Epithelial cell of esophagus (primary cell): ENCODE measurements at regions not wholly inside any gene's neighbourhood (a gene's known extent, or its start where the extent isn't known, plus 50 kb on each side); places are given as distances from the start of the nearest gene placed in this dataset.

Experiments
- DNase-seq: peaks from one replicate; pipeline ENCODE4 v3.0.0; 2010; ENCODE audit warnings: low read depth
- H3K4me3 ChIP-seq: 2 replicates; pipeline ENCODE4 v1.5.1; 2011; ENCODE audit warnings: mild to moderate bottlenecking, low read length, control low read depth
- TF ChIP-seq, protein P1 (sequence below): IDR thresholded peaks from 2 replicates; pipeline ENCODE4 v1.5.1; 2011; ENCODE audit warnings: low read depth, mild to moderate bottlenecking, low read length, control low read depth, inconsistent platforms; ENCODE audit not compliant: insufficient read depth; ENCODE audit errors: missing control alignments

DNA sequence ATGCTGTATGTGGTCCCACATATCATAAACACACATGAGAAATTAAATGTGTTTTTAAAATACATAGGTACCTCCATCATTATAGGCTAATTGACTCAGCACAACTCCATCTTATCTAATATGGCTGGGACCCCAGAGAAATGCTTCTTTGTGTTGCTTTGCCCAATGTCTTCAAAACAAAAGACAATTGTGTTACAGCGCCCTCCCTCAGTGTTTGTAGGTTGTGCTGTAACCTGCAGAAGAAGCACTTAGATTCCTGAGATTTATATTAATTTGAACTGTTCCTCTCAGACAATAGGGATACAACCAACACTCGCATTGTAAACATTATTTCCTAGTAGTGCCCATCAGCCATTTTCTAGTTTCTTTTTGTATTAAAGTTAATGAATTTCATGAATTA, 303.4 kb downstream of the MZT1 start:
- no peak overlapping the region for H3K4me3 ChIP-seq

GRCh38 chr13:72415817-72416216, 311.6 kb downstream of the MZT1 start:
- TF ChIP-seq, protein P1, sequence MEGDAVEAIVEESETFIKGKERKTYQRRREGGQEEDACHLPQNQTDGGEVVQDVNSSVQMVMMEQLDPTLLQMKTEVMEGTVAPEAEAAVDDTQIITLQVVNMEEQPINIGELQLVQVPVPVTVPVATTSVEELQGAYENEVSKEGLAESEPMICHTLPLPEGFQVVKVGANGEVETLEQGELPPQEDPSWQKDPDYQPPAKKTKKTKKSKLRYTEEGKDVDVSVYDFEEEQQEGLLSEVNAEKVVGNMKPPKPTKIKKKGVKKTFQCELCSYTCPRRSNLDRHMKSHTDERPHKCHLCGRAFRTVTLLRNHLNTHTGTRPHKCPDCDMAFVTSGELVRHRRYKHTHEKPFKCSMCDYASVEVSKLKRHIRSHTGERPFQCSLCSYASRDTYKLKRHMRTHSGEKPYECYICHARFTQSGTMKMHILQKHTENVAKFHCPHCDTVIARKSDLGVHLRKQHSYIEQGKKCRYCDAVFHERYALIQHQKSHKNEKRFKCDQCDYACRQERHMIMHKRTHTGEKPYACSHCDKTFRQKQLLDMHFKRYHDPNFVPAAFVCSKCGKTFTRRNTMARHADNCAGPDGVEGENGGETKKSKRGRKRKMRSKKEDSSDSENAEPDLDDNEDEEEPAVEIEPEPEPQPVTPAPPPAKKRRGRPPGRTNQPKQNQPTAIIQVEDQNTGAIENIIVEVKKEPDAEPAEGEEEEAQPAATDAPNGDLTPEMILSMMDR, result no peak

More for the DNA sequence above, 303.4 kb downstream of the MZT1 start:
- no peak for DNase-seq
- TF ChIP-seq, protein P1, result no peak

GRCh38 chr13:72412481-72412880, 314.9 kb downstream of the MZT1 start:
- no peak for DNase-seq
- H3K4me3 ChIP-seq, result no peak overlapping the region
- TF ChIP-seq, protein P1, result no peak

More at GRCh38 chr13:72415817-72416216, 311.6 kb downstream of the MZT1 start:
- DNase-seq, result no peak
- no peak overlapping the region for H3K4me3 ChIP-seq

GRCh38 chr13:72405441-72405840, 322.0 kb downstream of the MZT1 start:
- no peak overlapping the region for H3K4me3 ChIP-seq
- TF ChIP-seq, protein P1, result no peak
- no peak for DNase-seq

- TF ChIP-seq, protein P1, result no peak
- no peak overlapping the region for H3K4me3 ChIP-seq
- DNase-seq, result peak; percentile 46
Measured at GRCh38 chr13:72403396-72404010, 323.9 kb downstream of the MZT1 start.

DNA sequence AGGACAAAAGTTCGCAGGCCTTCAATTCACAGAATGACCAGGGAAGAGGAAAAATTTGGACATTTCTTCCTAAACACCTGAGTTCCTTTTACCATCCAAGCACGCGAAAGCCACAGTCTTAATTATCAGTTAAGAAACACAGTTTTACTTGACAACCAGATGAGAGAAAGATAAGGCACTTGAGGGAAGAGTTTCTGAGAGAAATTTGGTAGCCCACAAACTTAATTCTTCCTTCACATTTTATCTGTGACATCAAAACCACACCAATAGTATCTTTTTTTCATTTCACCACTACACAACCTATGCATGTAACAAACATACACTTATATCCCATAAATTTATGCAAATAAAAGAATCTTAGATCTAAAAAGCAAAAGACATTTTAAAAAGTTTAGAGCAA, 326.6 kb downstream of the MZT1 start:
- no peak for DNase-seq
- TF ChIP-seq, protein P1, result no peak
- no peak overlapping the region for H3K4me3 ChIP-seq

GRCh38 chr13:72399351-72399750, 328.1 kb downstream of the MZT1 start:
- TF ChIP-seq, protein P1, result no peak
- H3K4me3 ChIP-seq, result no peak overlapping the region
- DNase-seq, result no peak
